ENCODE measurements at regions not wholly inside any gene's neighbourhood (a gene's known extent, or its start where the extent isn't known, plus 50 kb on each side); places are given as distances from the start of the nearest gene placed in this dataset.
"Not testable (repeated sequence)": the region's sequence is repeated elsewhere in the genome, so short reads cannot be mapped to it uniquely, and the experiment has no call there.

DNA sequence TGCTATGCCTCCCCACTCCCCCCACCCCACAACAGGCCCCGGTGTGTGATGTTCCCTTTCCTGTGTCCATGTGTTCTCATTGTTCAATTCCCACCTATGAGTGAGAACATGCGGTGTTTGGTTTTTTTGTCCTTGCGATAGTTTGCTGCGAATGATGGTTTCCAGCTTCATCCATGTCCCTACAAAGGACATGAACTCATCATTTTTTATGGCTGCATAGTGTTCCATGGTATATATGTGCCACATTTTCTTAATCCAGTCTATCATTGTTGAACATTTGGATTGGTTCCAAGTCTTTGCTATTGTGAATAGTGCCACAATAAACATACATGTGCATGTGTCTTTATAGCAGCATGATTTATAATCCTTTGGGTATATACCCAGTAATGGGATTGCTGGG is 55.3 kb upstream of the GARIN1A start:
- H3K27ac ChIP-seq (ENCODE audit: extremely low read depth, low read depth, low read length); CTCF ChIA-PET; POLR2A ChIA-PET; H3K4me3 ChIP-seq (ENCODE audit: low read depth, low read length); H3K9me3 ChIP-seq (ENCODE audit: control insufficient read depth, insufficient read depth, low read depth, low read length); H3K4me1 ChIP-seq (ENCODE audit: control insufficient read depth, insufficient read depth, low read length): not testable (repeated sequence)
- peak; percentile 91 for TF ChIP-seq ZNF146 (tag by site-specific recombination; IDR thresholded peaks at IDR 0.05)
- peaks cover 0 to 12% of the 10 kb centered on the region in 2 experiments; a peak in 2 of 3 replicates for H3K36me3 ChIP-seq (ENCODE audit: control insufficient read depth in 2 of 2, insufficient read depth in 1 of 2, low read length in 2 of 2)

All from HEK293 (cell line).